GM12873 (cell line): ENCODE measurements at regions not wholly inside any gene's neighbourhood (a gene's known extent, or its start where the extent isn't known, plus 50 kb on each side); places are given as distances from the start of the nearest gene placed in this dataset.

ENCODE experiments used
- TF ChIP-seq, protein P1 (sequence below): IDR thresholded peaks from 2 replicates; pipeline ENCODE4 v1.5.1; 2012; ENCODE audit warnings: low read depth, mild to moderate bottlenecking, moderate library complexity, low read length, control low read depth; ENCODE audit not compliant: insufficient read depth; ENCODE audit errors: missing control alignments

- TF ChIP-seq, protein P1, sequence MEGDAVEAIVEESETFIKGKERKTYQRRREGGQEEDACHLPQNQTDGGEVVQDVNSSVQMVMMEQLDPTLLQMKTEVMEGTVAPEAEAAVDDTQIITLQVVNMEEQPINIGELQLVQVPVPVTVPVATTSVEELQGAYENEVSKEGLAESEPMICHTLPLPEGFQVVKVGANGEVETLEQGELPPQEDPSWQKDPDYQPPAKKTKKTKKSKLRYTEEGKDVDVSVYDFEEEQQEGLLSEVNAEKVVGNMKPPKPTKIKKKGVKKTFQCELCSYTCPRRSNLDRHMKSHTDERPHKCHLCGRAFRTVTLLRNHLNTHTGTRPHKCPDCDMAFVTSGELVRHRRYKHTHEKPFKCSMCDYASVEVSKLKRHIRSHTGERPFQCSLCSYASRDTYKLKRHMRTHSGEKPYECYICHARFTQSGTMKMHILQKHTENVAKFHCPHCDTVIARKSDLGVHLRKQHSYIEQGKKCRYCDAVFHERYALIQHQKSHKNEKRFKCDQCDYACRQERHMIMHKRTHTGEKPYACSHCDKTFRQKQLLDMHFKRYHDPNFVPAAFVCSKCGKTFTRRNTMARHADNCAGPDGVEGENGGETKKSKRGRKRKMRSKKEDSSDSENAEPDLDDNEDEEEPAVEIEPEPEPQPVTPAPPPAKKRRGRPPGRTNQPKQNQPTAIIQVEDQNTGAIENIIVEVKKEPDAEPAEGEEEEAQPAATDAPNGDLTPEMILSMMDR, result no peak
These were observed 294.6 kb upstream of the PARD3B start for GRCh38 chr2:204250692-204251091.

DNA sequence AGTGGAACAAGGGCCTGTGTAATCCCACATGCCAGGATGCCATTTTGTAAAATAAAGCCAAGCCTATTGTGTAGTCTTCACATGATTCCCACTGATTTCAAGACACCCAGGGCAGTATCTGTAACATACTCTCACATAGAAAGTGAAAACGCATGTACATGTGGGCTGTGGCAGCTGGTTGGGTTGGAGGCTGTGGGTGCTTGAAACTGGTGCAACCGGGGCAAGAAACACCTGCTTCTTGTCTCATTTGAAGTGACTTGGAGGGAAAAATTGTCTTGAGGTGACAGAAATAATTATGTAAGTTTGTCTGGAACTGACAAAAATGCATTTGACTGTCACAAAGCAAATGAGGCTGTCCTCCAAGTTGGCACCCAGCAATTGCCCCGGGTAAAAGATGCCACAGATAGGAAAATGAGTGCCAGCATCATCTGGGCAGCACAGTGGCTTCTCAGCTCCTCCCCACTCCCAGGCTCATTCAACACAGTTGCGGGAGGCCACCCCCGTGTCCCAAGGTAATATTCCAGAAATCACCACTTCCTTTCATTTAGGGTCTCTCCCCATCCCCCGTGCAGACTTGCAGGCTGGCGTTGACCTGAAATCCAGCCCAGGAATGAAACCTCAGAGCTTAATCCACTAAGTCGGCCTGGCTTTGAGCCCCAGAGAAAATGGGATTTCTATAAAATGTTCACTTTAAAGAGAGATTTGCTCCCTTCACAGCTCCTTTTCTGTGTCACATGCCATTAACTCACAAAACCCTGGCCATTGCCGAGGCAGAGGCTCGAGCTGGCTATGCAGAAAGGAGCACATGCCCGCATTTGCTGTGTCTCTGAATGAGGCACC, 293.9 kb upstream of the PARD3B start:
- TF ChIP-seq, protein P1, result no peak

DNA sequence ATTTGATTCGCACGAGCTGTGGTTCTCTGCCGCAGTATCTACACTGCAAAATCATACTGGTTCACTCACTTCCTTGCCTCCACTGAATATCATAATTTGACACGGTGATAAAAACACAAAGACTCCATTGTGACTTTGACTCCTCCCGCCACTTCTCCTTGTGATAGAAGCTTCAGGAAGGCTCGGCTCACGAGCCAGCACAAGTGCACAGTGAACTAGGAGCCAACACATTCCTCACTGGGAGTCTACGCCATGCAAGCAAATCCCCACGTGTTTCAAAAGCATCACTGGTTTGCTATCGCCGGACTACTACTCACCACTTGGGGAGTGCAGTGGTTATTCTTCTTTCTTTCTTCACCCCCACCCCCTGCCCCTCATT, 293.3 kb upstream of the PARD3B start:
- TF ChIP-seq, protein P1, result no peak

DNA sequence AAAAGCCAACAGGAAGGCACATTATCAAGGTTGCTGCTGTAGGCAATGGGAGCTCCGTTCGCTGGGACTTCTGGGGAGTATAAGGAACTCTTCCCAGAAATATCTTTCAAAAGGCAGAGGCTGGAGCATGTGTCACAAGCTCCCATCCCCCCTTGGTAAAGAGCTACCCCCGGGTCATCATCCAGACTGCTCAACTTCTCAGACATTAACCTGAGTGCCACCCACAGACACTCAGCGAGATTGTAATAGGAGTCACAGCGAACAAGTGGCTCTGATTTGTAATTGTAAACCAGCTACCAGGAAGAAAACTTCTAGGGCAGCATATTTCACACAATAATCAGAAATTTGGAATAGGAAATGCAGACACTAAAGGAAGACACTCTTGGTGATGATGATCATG, 290.2 kb upstream of the PARD3B start:
- TF ChIP-seq, protein P1, result no peak

DNA sequence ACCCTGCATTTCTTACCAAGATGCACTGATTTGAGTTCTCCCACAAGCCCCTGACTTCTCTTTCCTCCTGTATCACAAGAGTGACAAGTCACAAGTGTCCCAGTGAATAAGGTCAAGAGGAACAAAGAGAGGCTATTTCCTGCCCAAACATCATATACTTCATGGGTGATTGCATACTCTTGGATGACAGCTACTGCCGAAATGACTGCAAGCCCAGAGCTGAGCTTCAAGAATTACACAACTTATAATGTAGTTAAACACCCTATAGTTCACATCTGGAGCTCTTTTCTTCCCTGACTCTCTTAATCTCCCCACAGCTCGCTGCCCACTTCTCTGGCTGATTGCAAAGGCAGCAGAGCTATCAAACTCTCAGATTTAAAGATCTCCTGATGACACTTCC, 289.7 kb upstream of the PARD3B start:
- TF ChIP-seq, protein P1, result no peak

DNA sequence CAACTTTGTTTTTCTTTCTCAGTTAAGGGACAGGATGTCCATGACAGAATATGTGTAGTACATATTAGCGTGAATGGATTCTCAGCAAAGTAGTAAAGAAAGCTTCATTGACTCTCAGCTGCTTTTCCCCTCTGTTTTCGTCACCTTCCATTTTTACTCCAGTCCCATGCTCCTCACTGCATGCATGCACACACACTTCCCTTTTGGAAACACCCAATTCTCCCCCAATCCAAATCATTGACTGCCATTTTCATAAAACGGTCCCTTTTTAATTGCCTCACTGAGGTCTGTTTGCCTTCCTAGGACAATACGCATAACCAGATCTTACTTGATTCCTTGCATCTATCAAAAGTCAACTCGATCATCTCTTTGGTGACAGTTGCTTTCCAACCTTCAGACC, 287.5 kb upstream of the PARD3B start:
- TF ChIP-seq, protein P1, result no peak

GRCh38 chr2:204258890-204259289, 286.4 kb upstream of the PARD3B start:
- TF ChIP-seq, protein P1, result no peak
